WTC11 (cell line): ENCODE measurements at regions not wholly inside any gene's neighbourhood (a gene's known extent, or its start where the extent isn't known, plus 50 kb on each side); places are given as distances from the start of the nearest gene placed in this dataset.

Experiments used
- ATAC-seq: fragments of 200-7000 bp; cut with Tn5 transposase; 2 replicates; pipeline ENCODE4 v1.10.0; 2021; ENCODE audit warnings: mild to moderate bottlenecking, moderate library complexity
- CTCF ChIA-PET: fragments of 300-600 bp; sonication (Branson Sonifier 250); formaldehyde crosslinking; loops from one replicate; lab custom pipeline; 2021; ENCODE audit warnings: antibody characterized with exemption; lab: Charles Lee
- POLR2A ChIA-PET: fragments of 350-600 bp; sonication (Branson Sonifier 250); formaldehyde crosslinking; loops from one replicate; lab custom pipeline; 2021; ENCODE audit warnings: antibody characterized with exemption; lab: Charles Lee
- DNase-seq: peaks from one replicate; pipeline ENCODE4 v3.0.0; 2021; ENCODE audit warnings: low spot score
- H3K27ac Mint-ChIP-seq: 2 replicates; pipeline ENCODE4 v1.8.0; 2021; ENCODE audit warnings: mixed read lengths
- H3K27me3 Mint-ChIP-seq: 2 replicates; pipeline ENCODE4 v1.8.0; 2021; ENCODE audit warnings: low read depth, mild to moderate bottlenecking, moderate library complexity, mixed read lengths
- H3K36me3 Mint-ChIP-seq: 2 replicates; pipeline ENCODE4 v1.8.0; 2021; ENCODE audit warnings: mixed read lengths
- H3K4me1 Mint-ChIP-seq: 2 replicates; pipeline ENCODE4 v1.8.0; 2022; ENCODE audit warnings: mixed read lengths
- H3K4me3 Mint-ChIP-seq: 2 replicates; pipeline ENCODE4 v1.8.0; 2021; ENCODE audit warnings: mild to moderate bottlenecking, moderate library complexity, mixed read lengths
- H3K9me3 Mint-ChIP-seq: 2 replicates; pipeline ENCODE4 v1.8.0; 2021; ENCODE audit warnings: mixed read lengths
- ATF1 ChIP-seq: sonication (generic); formaldehyde crosslinking; IDR thresholded peaks from 2 replicates; pipeline ENCODE4 v1.8.1; 2023; ENCODE audit warnings: mild to moderate bottlenecking, moderate library complexity, missing genetic modification reagents
- CBFB ChIP-seq: sonication (generic); formaldehyde crosslinking; IDR thresholded peaks from 2 replicates; pipeline ENCODE4 v1.8.1; 2022; ENCODE audit warnings: mild to moderate bottlenecking, low read depth, missing genetic modification reagents
- ETV6 ChIP-seq: sonication (generic); formaldehyde crosslinking; IDR thresholded peaks from 2 replicates; pipeline ENCODE4 v1.8.1; 2022; ENCODE audit warnings: mild to moderate bottlenecking, missing genetic modification reagents
- FOXJ3 ChIP-seq: sonication (generic); formaldehyde crosslinking; IDR thresholded peaks from 2 replicates; pipeline ENCODE4 v1.9.0; 2021; ENCODE audit warnings: missing genetic modification reagents, mild to moderate bottlenecking, borderline replicate concordance
- JAZF1 ChIP-seq: fragments of 250-450 bp; sonication (Bioruptor Pico); IDR thresholded peaks from 2 replicates; pipeline ENCODE4 v1.9.0; 2021; ENCODE audit warnings: moderate library complexity, mild to moderate bottlenecking, inconsistent platforms
- JUN ChIP-seq: sonication (generic); formaldehyde crosslinking; IDR thresholded peaks from 2 replicates; pipeline ENCODE4 v1.8.0; 2023; ENCODE audit warnings: mild to moderate bottlenecking, missing genetic modification reagents
- MYBL2 ChIP-seq: sonication (generic); formaldehyde crosslinking; IDR thresholded peaks from 2 replicates; pipeline ENCODE4 v1.8.1; 2023; ENCODE audit warnings: mild to moderate bottlenecking, moderate library complexity, missing genetic modification reagents
- SP1 ChIP-seq: sonication (generic); formaldehyde crosslinking; conservative IDR thresholded peaks from 2 replicates; pipeline ENCODE4 v1.8.1; 2022; ENCODE audit warnings: missing genetic modification reagents
- ZNF121 ChIP-seq: sonication (generic); formaldehyde crosslinking; IDR thresholded peaks from 2 replicates; pipeline ENCODE4 v1.8.0; 2023; ENCODE audit warnings: missing genetic modification reagents
- ZNF263 ChIP-seq: sonication (generic); formaldehyde crosslinking; IDR thresholded peaks from 2 replicates; pipeline ENCODE4 v1.8.1; 2022; ENCODE audit warnings: low read depth, mild to moderate bottlenecking, moderate library complexity, missing genetic modification reagents
- ZNF317 ChIP-seq: sonication (generic); formaldehyde crosslinking; IDR thresholded peaks from 2 replicates; pipeline ENCODE4 v1.8.1; 2023; ENCODE audit warnings: low read depth, mild to moderate bottlenecking, moderate library complexity, missing genetic modification reagents, borderline replicate concordance
- ZNF423 ChIP-seq: fragments of 250-450 bp; sonication (Bioruptor Pico); IDR thresholded peaks from 2 replicates; pipeline ENCODE4 v2.1.2; 2022; ENCODE audit warnings: mild to moderate bottlenecking, moderate library complexity
- TF ChIP-seq, protein P1 (sequence below): fragments of 250-450 bp; sonication (Bioruptor Pico); IDR thresholded peaks from 2 replicates; pipeline ENCODE4 v1.9.0; 2021; ENCODE audit warnings: mild to moderate bottlenecking
- TF ChIP-seq, protein P2 (sequence below): sonication (generic); formaldehyde crosslinking; IDR thresholded peaks from 2 replicates; pipeline ENCODE4 v1.8.0; 2022; ENCODE audit warnings: mild to moderate bottlenecking, missing genetic modification reagents
- TF ChIP-seq, protein P3 (sequence below): fragments of 250-450 bp; sonication (Bioruptor Pico); IDR thresholded peaks from 2 replicates; pipeline ENCODE4 v2.1.2; 2022; ENCODE audit warnings: mild to moderate bottlenecking, moderate library complexity
- TF ChIP-seq, protein P4 (sequence below): sonication (generic); formaldehyde crosslinking; IDR thresholded peaks from 2 replicates; pipeline ENCODE4 v1.8.1; 2022; ENCODE audit warnings: low read depth, mild to moderate bottlenecking, moderate library complexity, missing genetic modification reagents, borderline replicate concordance
- TF ChIP-seq, protein P5 (sequence below): sonication (generic); formaldehyde crosslinking; IDR thresholded peaks from 2 replicates; pipeline ENCODE4 v1.8.1; 2023; ENCODE audit warnings: mild to moderate bottlenecking, moderate library complexity, missing genetic modification reagents
- TF ChIP-seq, protein P6 (sequence below): sonication (generic); formaldehyde crosslinking; IDR thresholded peaks from 2 replicates; pipeline ENCODE4 v1.8.1; 2023; ENCODE audit warnings: mild to moderate bottlenecking, missing genetic modification reagents, moderate library complexity
- TF ChIP-seq, protein P7 (sequence below): sonication (generic); formaldehyde crosslinking; IDR thresholded peaks from 2 replicates; pipeline ENCODE4 v1.8.1; 2022; ENCODE audit warnings: missing genetic modification reagents, borderline replicate concordance
- TF ChIP-seq, protein P8 (sequence below): fragments of 250-450 bp; sonication (Bioruptor Pico); IDR thresholded peaks from 2 replicates; pipeline ENCODE4 v1.9.0; 2021; ENCODE audit warnings: moderate library complexity, mild to moderate bottlenecking, inconsistent platforms, borderline replicate concordance

DNA sequence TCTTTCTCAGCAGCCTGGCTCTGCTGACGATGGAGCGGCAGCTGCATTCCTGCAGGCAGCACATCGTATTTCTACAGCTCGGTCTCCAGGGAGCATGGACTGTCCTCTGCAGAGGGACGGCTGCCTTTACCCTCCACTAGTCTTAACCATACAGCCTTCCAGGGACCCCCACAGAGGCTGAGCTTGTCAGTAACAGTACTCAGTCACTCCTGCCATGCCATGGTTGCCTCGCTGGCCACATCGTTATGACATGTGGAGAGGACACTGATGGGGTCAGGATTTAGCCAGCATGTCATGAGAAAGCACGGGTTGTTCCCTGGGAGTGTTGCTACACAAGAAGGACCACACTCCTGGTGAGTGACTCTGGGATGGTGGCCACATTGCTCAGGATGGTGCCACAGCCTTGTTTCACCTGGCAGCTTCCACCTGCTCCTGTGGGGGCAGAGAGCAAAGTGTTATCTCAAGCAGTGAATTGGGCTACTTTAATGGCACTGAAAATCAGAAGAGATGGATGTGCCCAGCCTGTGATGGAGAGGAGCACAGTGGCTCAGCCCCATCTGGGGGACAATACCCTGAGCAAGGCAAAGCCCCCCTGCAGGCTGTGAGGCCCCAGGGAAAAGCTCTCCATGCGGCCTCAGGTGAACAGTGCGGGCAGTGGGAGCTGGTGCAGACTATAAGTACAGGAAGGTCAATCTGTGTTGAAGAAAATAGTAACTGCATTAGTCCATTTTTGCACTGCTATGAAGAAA lies 443.9 kb downstream of the TCERG1L start (continued):
- TF ChIP-seq, protein P1, sequence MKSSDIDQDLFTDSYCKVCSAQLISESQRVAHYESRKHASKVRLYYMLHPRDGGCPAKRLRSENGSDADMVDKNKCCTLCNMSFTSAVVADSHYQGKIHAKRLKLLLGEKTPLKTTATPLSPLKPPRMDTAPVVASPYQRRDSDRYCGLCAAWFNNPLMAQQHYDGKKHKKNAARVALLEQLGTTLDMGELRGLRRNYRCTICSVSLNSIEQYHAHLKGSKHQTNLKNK (CRISPR knock-in tag), result no peak

DNA sequence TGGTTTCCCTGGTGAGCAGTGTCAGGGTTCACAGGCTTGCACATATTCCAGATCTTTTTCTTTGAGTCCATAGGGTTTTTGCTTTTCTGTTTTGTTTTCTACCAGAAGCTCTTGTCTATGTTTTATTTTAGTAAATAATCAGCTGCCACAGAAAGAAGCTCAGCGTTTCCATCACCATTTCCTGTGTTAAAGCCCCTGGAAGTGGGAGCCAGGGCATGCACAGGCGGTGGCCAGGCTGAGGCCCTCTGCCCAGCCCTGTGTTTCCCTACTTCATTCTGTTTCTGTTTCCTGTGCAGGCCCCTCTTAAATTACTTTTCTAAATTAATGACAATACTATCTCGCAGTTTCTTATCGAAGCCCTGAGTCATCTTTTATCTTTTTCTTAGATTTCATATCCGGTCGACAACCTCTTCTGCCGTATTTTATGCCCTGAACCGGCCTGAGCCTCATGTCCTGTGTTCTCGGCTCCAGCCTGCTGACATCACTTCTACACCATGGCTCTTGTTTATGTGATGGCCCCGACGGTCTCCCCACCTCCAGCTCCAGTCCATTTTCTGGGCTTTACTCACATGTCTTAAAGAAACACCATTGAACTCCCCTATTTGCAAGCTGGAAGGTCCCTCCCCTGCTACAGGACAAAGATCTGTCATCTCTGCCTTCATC lies 442.2 kb downstream of the TCERG1L start:
- DNase-seq, result no peak
- Mint-ChIP-seq H3K9me3 (peaks cover 67% of the 10 kb centered on the region), H3K27me3 (peaks cover 6% of the 10 kb centered on the region), H3K27ac (no peak overlapping the region)
- ChIA-PET CTCF (no interaction called here), POLR2A (no interaction called here)
- TF ChIP-seq ZNF423 (CRISPR knock-in tag), result no peak
- no peak for TF ChIP-seq ZNF121 (CRISPR knock-in tag)
- no peak for TF ChIP-seq MYBL2 (CRISPR knock-in tag)
- TF ChIP-seq FOXJ3, result no peak
- TF ChIP-seq, protein P2, sequence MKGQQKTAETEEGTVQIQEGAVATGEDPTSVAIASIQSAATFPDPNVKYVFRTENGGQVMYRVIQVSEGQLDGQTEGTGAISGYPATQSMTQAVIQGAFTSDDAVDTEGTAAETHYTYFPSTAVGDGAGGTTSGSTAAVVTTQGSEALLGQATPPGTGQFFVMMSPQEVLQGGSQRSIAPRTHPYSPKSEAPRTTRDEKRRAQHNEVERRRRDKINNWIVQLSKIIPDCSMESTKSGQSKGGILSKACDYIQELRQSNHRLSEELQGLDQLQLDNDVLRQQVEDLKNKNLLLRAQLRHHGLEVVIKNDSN (CRISPR knock-in tag), result no peak
- TF ChIP-seq, all 79 proteins: peak for 0
- H3K36me3 Mint-ChIP-seq, result peaks cover 64% of the 10 kb centered on the region
- H3K4me3 Mint-ChIP-seq, result no peak overlapping the region
- no peak for ATAC-seq
- no peaks in the 10 kb centered on the region for H3K4me1 Mint-ChIP-seq

DNA sequence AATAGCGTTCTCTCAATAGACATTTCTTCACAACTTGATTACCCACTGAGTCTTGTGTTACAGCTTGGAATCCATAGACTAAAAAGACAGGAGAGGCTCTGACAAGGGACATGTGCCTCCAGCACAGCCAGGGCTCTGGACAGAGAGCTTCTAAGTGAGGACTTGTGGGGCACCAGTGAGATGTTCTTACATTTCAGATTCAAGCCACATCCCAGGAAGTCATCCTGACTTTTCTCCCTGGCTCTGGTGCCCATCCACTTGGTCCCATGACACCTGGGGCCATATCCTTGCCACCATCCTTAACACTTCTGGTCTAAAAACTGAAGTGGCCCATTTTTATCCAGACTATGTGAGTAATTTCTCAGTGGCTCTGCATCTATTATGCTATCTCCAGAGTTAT lies 440.1 kb downstream of the TCERG1L start:
- Mint-ChIP-seq H3K36me3 (peaks cover 69% of the 10 kb centered on the region), H3K27me3 (peaks cover 6% of the 10 kb centered on the region), H3K9me3 (peaks cover 73% of the 10 kb centered on the region), H3K27ac (no peak overlapping the region)
- POLR2A ChIA-PET, result no interaction called here
- ATAC-seq, result no peak
- no peak for DNase-seq
- no peak for TF ChIP-seq ETV6 (CRISPR knock-in tag)
- no peak for TF ChIP-seq JAZF1 (CRISPR knock-in tag)
- no peak for TF ChIP-seq JUN (CRISPR knock-in tag)
- TF ChIP-seq ZNF317 (CRISPR knock-in tag), result no peak
- no peak for TF ChIP-seq CBFB (CRISPR knock-in tag)
- TF ChIP-seq, protein P3, sequence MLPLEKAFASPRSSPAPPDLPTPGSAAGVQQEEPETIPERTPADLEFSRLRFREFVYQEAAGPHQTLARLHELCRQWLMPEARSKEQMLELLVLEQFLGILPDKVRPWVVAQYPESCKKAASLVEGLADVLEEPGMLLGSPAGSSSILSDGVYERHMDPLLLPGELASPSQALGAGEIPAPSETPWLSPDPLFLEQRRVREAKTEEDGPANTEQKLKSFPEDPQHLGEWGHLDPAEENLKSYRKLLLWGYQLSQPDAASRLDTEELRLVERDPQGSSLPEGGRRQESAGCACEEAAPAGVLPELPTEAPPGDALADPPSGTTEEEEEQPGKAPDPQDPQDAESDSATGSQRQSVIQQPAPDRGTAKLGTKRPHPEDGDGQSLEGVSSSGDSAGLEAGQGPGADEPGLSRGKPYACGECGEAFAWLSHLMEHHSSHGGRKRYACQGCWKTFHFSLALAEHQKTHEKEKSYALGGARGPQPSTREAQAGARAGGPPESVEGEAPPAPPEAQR (CRISPR knock-in tag), result no peak
- TF ChIP-seq, protein P4, sequence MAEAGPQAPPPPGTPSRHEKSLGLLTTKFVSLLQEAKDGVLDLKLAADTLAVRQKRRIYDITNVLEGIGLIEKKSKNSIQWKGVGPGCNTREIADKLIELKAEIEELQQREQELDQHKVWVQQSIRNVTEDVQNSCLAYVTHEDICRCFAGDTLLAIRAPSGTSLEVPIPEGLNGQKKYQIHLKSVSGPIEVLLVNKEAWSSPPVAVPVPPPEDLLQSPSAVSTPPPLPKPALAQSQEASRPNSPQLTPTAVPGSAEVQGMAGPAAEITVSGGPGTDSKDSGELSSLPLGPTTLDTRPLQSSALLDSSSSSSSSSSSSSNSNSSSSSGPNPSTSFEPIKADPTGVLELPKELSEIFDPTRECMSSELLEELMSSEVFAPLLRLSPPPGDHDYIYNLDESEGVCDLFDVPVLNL (CRISPR knock-in tag), result no peak
- no peak for TF ChIP-seq ATF1 (CRISPR knock-in tag)
- TF ChIP-seq, all 79 proteins: peak for 0
- CTCF ChIA-PET, result no interaction called here
- Mint-ChIP-seq H3K4me1 (no peaks in the 10 kb centered on the region), H3K4me3 (no peak overlapping the region)

DNA sequence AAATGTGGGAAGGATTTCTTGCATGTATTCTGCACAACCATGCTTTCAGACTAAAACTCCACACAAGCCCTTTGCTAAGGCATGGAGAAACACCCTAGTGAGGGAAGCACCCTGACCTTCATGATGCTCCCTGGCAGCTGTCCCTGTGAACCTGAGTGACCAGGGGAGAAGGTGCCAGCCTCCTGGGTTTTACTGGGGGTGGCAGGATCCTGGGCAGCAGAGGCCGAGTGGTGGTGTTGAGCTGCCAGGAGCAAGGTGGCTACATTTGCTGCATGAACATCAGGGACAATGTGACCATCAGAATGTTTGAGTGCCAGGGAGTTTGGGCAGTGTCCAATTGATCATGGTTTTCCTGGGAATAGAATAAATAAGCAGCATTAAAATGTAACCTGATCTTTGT lies 437.9 kb downstream of the TCERG1L start:
- Mint-ChIP-seq H3K9me3 (peaks cover 88% of the 10 kb centered on the region), H3K27me3 (peaks cover 6% of the 10 kb centered on the region), H3K4me1 (no peaks in the 10 kb centered on the region), H3K27ac (no peak overlapping the region), H3K4me3 (no peak overlapping the region), H3K36me3 (peaks cover 69% of the 10 kb centered on the region)
- POLR2A ChIA-PET, result no interaction called here
- DNase-seq (no peak), ATAC-seq (no peak)
- CTCF ChIA-PET, result no interaction called here
- TF ChIP-seq SP1 (CRISPR knock-in tag) (no peak), ETV6 (CRISPR knock-in tag) (no peak), ZNF263 (CRISPR knock-in tag) (no peak), JUN (CRISPR knock-in tag) (no peak)
- TF ChIP-seq, protein P5, sequence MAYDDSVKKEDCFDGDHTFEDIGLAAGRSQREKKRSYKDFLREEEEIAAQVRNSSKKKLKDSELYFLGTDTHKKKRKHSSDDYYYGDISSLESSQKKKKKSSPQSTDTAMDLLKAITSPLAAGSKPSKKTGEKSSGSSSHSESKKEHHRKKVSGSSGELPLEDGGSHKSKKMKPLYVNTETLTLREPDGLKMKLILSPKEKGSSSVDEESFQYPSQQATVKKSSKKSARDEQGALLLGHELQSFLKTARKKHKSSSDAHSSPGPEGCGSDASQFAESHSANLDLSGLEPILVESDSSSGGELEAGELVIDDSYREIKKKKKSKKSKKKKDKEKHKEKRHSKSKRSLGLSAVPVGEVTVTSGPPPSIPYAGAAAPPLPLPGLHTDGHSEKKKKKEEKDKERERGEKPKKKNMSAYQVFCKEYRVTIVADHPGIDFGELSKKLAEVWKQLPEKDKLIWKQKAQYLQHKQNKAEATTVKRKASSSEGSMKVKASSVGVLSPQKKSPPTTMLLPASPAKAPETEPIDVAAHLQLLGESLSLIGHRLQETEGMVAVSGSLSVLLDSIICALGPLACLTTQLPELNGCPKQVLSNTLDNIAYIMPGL (CRISPR knock-in tag), result no peak
- TF ChIP-seq, protein P6, sequence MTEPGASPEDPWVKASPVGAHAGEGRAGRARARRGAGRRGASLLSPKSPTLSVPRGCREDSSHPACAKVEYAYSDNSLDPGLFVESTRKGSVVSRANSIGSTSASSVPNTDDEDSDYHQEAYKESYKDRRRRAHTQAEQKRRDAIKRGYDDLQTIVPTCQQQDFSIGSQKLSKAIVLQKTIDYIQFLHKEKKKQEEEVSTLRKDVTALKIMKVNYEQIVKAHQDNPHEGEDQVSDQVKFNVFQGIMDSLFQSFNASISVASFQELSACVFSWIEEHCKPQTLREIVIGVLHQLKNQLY (CRISPR knock-in tag), result no peak
- TF ChIP-seq, protein P7, sequence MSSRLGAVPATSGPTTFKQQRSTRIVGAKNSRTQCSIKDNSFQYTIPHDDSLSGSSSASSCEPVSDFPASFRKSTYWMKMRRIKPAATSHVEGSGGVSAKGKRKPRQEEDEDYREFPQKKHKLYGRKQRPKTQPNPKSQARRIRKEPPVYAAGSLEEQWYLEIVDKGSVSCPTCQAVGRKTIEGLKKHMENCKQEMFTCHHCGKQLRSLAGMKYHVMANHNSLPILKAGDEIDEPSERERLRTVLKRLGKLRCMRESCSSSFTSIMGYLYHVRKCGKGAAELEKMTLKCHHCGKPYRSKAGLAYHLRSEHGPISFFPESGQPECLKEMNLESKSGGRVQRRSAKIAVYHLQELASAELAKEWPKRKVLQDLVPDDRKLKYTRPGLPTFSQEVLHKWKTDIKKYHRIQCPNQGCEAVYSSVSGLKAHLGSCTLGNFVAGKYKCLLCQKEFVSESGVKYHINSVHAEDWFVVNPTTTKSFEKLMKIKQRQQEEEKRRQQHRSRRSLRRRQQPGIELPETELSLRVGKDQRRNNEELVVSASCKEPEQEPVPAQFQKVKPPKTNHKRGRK (CRISPR knock-in tag), result no peak
- TF ChIP-seq, protein P8, sequence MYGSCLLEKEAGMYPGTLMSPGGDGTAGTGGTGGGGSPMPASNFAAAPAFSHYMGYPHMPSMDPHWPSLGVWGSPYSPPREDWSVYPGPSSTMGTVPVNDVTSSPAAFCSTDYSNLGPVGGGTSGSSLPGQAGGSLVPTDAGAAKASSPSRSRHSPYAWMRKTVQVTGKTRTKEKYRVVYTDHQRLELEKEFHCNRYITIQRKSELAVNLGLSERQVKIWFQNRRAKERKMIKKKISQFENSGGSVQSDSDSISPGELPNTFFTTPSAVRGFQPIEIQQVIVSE (CRISPR knock-in tag), result no peak
